ENCODE measurements at regions not wholly inside any gene's neighbourhood (a gene's known extent, or its start where the extent isn't known, plus 50 kb on each side); places are given as distances from the start of the nearest gene placed in this dataset.

GRCh38 chr13:22103046-22104027 lies 432.5 kb downstream of the FGF9 start:
- DNase-seq, result peak; percentile 25

- no peak for DNase-seq
Observed at GRCh38 chr13:22106058-22106457, 435.2 kb downstream of the FGF9 start.

GRCh38 chr13:22107549-22107948 lies 436.7 kb downstream of the FGF9 start:
- DNase-seq, result peak; percentile 40

- peak; percentile 7 for DNase-seq
Observed at GRCh38 chr13:22108283-22108942, 437.5 kb downstream of the FGF9 start.

- DNase-seq, result no peak
Observed at GRCh38 chr13:22108979-22109378, 438.1 kb downstream of the FGF9 start.

GRCh38 chr13:22110368-22110767 lies 439.5 kb downstream of the FGF9 start:
- no peak for DNase-seq

GRCh38 chr13:22111152-22111783 lies 440.4 kb downstream of the FGF9 start:
- DNase-seq, result no peak

- no peak for DNase-seq
Observed at GRCh38 chr13:22111961-22112360, 441.1 kb downstream of the FGF9 start.

- peak; percentile 75 for DNase-seq
Observed at GRCh38 chr13:22112956-22113745, 442.3 kb downstream of the FGF9 start.

- peak; percentile 99 for DNase-seq
Observed at GRCh38 chr13:22114630-22115311, 443.9 kb downstream of the FGF9 start.

GRCh38 chr13:22118158-22118557 lies 447.3 kb downstream of the FGF9 start:
- no peak for DNase-seq

- DNase-seq, result no peak
Observed at GRCh38 chr13:22120646-22121045, 449.8 kb downstream of the FGF9 start.

- DNase-seq, result no peak
Observed at GRCh38 chr13:22121146-22121739, 450.4 kb downstream of the FGF9 start.

GRCh38 chr13:22126433-22127021 lies 455.7 kb downstream of the FGF9 start:
- DNase-seq, result no peak

GRCh38 chr13:22127277-22128164 lies 456.6 kb downstream of the FGF9 start:
- no peak for DNase-seq

GRCh38 chr13:22128441-22129408 lies 457.9 kb downstream of the FGF9 start:
- no peak for DNase-seq

GRCh38 chr13:22130254-22130653 lies 459.4 kb downstream of the FGF9 start:
- DNase-seq, result no peak

GRCh38 chr13:22134261-22134660 lies 463.4 kb downstream of the FGF9 start:
- DNase-seq, result no peak

GRCh38 chr13:22135446-22135845 lies 464.6 kb downstream of the FGF9 start:
- no peak for DNase-seq

Data from kidney glomerular epithelial cell (primary cell).